IMR-90 (cell line): ENCODE measurements at regions not wholly inside any gene's neighbourhood (a gene's known extent, or its start where the extent isn't known, plus 50 kb on each side); places are given as distances from the start of the nearest gene placed in this dataset.

Experiments
- ATAC-seq: fragments of 200-7000 bp; cut with Tn5 transposase; 2 replicates; pipeline ENCODE4 v1.9.1; 2020; ENCODE audit warnings: low read depth, mild to moderate bottlenecking, moderate library complexity
- BruUV-seq: library from RNA; stranded (reverse); fragments of 400-500 nt; replicated peaks from 2 replicates; lab custom pipeline; 2021; lab: Mats Ljungman, UMichigan
- CTCF ChIA-PET: fragments of 300-600 bp; formaldehyde crosslinking; extraction: SDS; loops from one replicate; lab custom pipeline; 2021; ENCODE audit warnings: antibody characterized with exemption; lab: Yijun Ruan, JAX
- POLR2A ChIA-PET: fragments of 300-600 bp; sonication (Branson Sonifier 250); formaldehyde crosslinking; loops from one replicate; lab custom pipeline; 2022; ENCODE audit warnings: antibody characterized with exemption; ENCODE audit not compliant: unreplicated experiment; lab: Charles Lee
- DNase-seq: peaks from one replicate; pipeline ENCODE4 v3.0.0; 2013
- H2AFZ ChIP-seq: replicated peaks from 2 replicates; pipeline ENCODE3; 2013; ENCODE audit warnings: low read length, mild to moderate bottlenecking; ENCODE audit not compliant: poor library complexity
- H2AK5ac ChIP-seq: 2 replicates; pipeline ENCODE4 v1.6.1; 2013; ENCODE audit warnings: low read depth, low read length, inconsistent platforms
- H2AK9ac ChIP-seq: replicated peaks from 2 replicates; pipeline ENCODE3; 2013; ENCODE audit warnings: mild to moderate bottlenecking, low read depth, low read length, moderate library complexity; ENCODE audit not compliant: poor library complexity
- H2BK120ac ChIP-seq: 2 replicates; pipeline ENCODE4 v1.6.1; 2013; ENCODE audit warnings: low read depth, low read length, inconsistent platforms
- H2BK15ac ChIP-seq: 3 replicates; pipeline ENCODE4 v1.6.1; 2013; ENCODE audit warnings: low read depth, low read length, inconsistent platforms
- H2BK20ac ChIP-seq: 2 replicates; pipeline ENCODE4 v1.6.1; 2013; ENCODE audit warnings: low read depth, mild to moderate bottlenecking, inconsistent platforms, low read length, moderate library complexity
- H2BK5ac ChIP-seq: 2 replicates; pipeline ENCODE4 v1.6.1; 2013; ENCODE audit warnings: mild to moderate bottlenecking, low read depth, low read length, inconsistent platforms; ENCODE audit not compliant: poor library complexity, severe bottlenecking
- H3K14ac ChIP-seq: replicated peaks from 2 replicates; pipeline ENCODE4 v1.6.1; 2013; ENCODE audit warnings: low read depth, low read length, inconsistent platforms
- H3K18ac ChIP-seq: 2 replicates; pipeline ENCODE4 v1.6.1; 2013; ENCODE audit warnings: low read depth, low read length, control low read depth
- H3K23ac ChIP-seq: 2 replicates; pipeline ENCODE4 v1.6.1; 2013; ENCODE audit warnings: low read depth, low read length, inconsistent platforms
- H3K27ac ChIP-seq: 2 replicates; pipeline ENCODE4 v1.5.1; 2013; ENCODE audit warnings: mild to moderate bottlenecking, control low read depth, low read length; ENCODE audit not compliant: insufficient read depth
- H3K27me3 ChIP-seq: 2 replicates; pipeline ENCODE4 v1.6.1; 2013; ENCODE audit warnings: low read length; ENCODE audit not compliant: control insufficient read depth, insufficient read depth
- H3K36me3 ChIP-seq: 2 replicates; pipeline ENCODE4 v1.6.1; 2013; ENCODE audit warnings: low read length, mixed read lengths; ENCODE audit not compliant: control insufficient read depth, insufficient read depth
- H3K4ac ChIP-seq: 2 replicates; pipeline ENCODE4 v1.6.1; 2013; ENCODE audit warnings: low read depth, low read length, inconsistent platforms
- H3K4me1 ChIP-seq: 2 replicates; pipeline ENCODE4 v1.6.1; 2013; ENCODE audit warnings: low read length, mixed read lengths; ENCODE audit not compliant: control insufficient read depth, insufficient read depth
- H3K4me2 ChIP-seq: 2 replicates; pipeline ENCODE4 v1.6.1; 2013; ENCODE audit warnings: low read depth, mild to moderate bottlenecking, control low read depth, low read length, moderate library complexity
- H3K4me3 ChIP-seq: 2 replicates; pipeline ENCODE4 v1.5.1; 2013; ENCODE audit warnings: low read depth, mild to moderate bottlenecking, control low read depth, low read length, moderate library complexity; ENCODE audit not compliant: insufficient read depth
- H3K56ac ChIP-seq: 2 replicates; pipeline ENCODE4 v1.6.1; 2013; ENCODE audit warnings: low read length, inconsistent platforms; ENCODE audit not compliant: insufficient read depth; ENCODE audit errors: extremely low read depth
- H3K79me1 ChIP-seq, 2 experiments: 2 replicates each; pipeline ENCODE4 v1.6.1; 2013; ENCODE audit warnings: low read length in 2 of 2, inconsistent platforms in 1 of 2, low read depth in 1 of 2
- H3K9ac ChIP-seq: 2 replicates; pipeline ENCODE4 v1.6.1; 2013; ENCODE audit warnings: low read depth, low read length, control low read depth
- H3K9me1 ChIP-seq: 2 replicates; pipeline ENCODE4 v1.6.1; 2013; ENCODE audit warnings: low read length, inconsistent platforms; ENCODE audit not compliant: insufficient read depth
- H3K9me3 ChIP-seq: 2 replicates; pipeline ENCODE4 v1.6.1; 2013; ENCODE audit warnings: low read length; ENCODE audit not compliant: control insufficient read depth, insufficient read depth
- H4K20me1 ChIP-seq: 2 replicates; pipeline ENCODE4 v1.6.1; 2013; ENCODE audit warnings: low read length, inconsistent platforms; ENCODE audit not compliant: insufficient read depth
- H4K5ac ChIP-seq: 2 replicates; pipeline ENCODE4 v1.6.1; 2013; ENCODE audit warnings: mild to moderate bottlenecking, low read depth, low read length, control low read depth
- H4K8ac ChIP-seq, 2 experiments: 2 replicates each; pipeline ENCODE4 v1.6.1; 2013; ENCODE audit warnings: low read depth in 2 of 2, low read length in 2 of 2, control low read depth in 1 of 2, inconsistent platforms in 1 of 2
- H4K91ac ChIP-seq: 2 replicates; pipeline ENCODE4 v1.6.1; 2013; ENCODE audit warnings: low read depth, low read length, inconsistent platforms; ENCODE audit not compliant: insufficient read depth
- CHD1 ChIP-seq: IDR thresholded peaks from 2 replicates; pipeline ENCODE4 v1.6.1; 2012; ENCODE audit warnings: low read depth, low read length, improper control_type of control experiment
- MXI1 ChIP-seq: IDR thresholded peaks from 2 replicates; pipeline ENCODE4 v1.6.1; 2012; ENCODE audit warnings: low read depth, mild to moderate bottlenecking, low read length, moderate library complexity, borderline replicate concordance
- NFE2L2 ChIP-seq: fragments of 150-350 bp; IDR thresholded peaks from 2 replicates; pipeline ENCODE4 v1.6.1; 2016; ENCODE audit warnings: low read depth, mild to moderate bottlenecking, low read length
- RFX5 ChIP-seq: IDR thresholded peaks from 2 replicates; pipeline ENCODE4 v1.8.0; 2012; ENCODE audit warnings: low read depth, mild to moderate bottlenecking, low read length, moderate library complexity
- SMC3 ChIP-seq: fragments of 150-350 bp; IDR thresholded peaks from 2 replicates; pipeline ENCODE4 v1.6.1; 2016; ENCODE audit warnings: low read depth, mild to moderate bottlenecking, antibody characterized with exemption, low read length, moderate library complexity
- WGBS, 2 experiments: methylation state at CpG; one replicate each; pipeline versions ENCODE4 v1.1.5 to v1.1.7; 2013; ENCODE audit warnings: missing lambda C conversion rate in 2 of 2; ENCODE audit not compliant: insufficient read length in 1 of 2; ENCODE audit errors: extremely low coverage in 2 of 2; 5-methylcytosine and 5-hydroxymethylcytosine counted together
- dilution Hi-C: fragments of 300-500 bp; cut with HindIII; formaldehyde crosslinking; loops from one replicate; pipeline ENCODE4 v1.14.3; 2018; ENCODE audit warnings: low sequenced_read_pairs; ENCODE audit not compliant: unreplicated experiment
- in situ Hi-C: fragments of 300-500 bp; cut with MboI; formaldehyde crosslinking; loops from 3 replicates; pipeline ENCODE4 v1.14.3; 2019; ENCODE audit warnings: low sequenced_read_pairs, inconsistent platforms, mixed read lengths
- intact Hi-C: fragments of 100-400 bp; cut with micrococcal nuclease; formaldehyde crosslinking; loops from 2 replicates; pipeline ENCODE4 v1.10.0; 2022
- TF ChIP-seq, protein P1 (sequence below): fragments of 150-350 bp; IDR thresholded peaks from 2 replicates; pipeline ENCODE4 v1.6.1; 2017; ENCODE audit warnings: mild to moderate bottlenecking, antibody characterized with exemption, low read length, low read depth
- TF ChIP-seq, protein P2 (sequence below): conservative IDR thresholded peaks from 2 replicates; pipeline ENCODE4 v1.5.1; 2012; ENCODE audit warnings: mild to moderate bottlenecking, low read depth, low read length, improper control_type of control experiment
- TF ChIP-seq, protein P3 (sequence below): fragments of 150-350 bp; IDR thresholded peaks from 2 replicates; pipeline ENCODE4 v1.6.1; 2016; ENCODE audit warnings: low read depth, mild to moderate bottlenecking, low read length, moderate library complexity, borderline replicate concordance

DNA sequence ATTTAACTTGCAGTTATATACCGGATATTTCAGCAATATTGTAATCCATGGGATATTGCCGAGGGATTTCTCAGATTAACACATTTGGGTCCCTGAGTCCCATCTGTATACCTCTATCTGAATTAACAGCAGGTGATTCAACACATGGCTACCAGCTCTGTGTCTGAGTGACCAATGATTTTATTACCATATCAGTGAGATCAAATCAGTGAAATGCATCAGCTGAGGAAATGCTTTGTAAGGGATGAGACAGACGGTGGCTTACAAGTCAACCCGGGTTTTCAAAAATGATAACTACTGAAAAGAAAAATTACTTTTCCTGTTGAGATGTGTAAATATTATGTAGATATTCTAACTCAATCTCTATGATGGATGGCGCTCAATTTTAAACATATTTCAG is 504.1 kb upstream of the PKN2 start:
- no CpG with 5 or more reads among the region's 5 CpGs for WGBS, 2 experiments
- intact Hi-C loops, result loop anchor here (1.0 to 10.0 kb wide), 6 partner anchors 123 to 1048 kb away; no protein-coding TSS in a partner anchor
- dilution Hi-C loops, result no loop called here

More for the DNA sequence above, 504.1 kb upstream of the PKN2 start:
- Histone ChIP-seq H3K23ac (no peak overlapping the region), H3K4me1 (no peaks in the 10 kb centered on the region; the same call in 1 of the 2 replicates), H3K36me3 (no peaks in the 10 kb centered on the region), H3K14ac (no peak overlapping the region), H3K4ac (no peak overlapping the region), H3K27me3 (no peaks in the 10 kb centered on the region), H4K20me1 (no peaks in the 10 kb centered on the region), H4K91ac (no peak overlapping the region), H2AK9ac (no peak overlapping the region), H3K9ac (no peak overlapping the region), H2BK15ac (no peak overlapping the region), H3K18ac (no peak overlapping the region), H3K9me3 (no peaks in the 10 kb centered on the region), H2BK20ac (no peak overlapping the region), H3K4me3 (no peak overlapping the region), H2AK5ac (no peak overlapping the region), H2BK5ac (no peak overlapping the region), H2AFZ (no peak overlapping the region), H2BK120ac (no peak overlapping the region), H3K56ac (no peak overlapping the region), H3K27ac (no peak overlapping the region), H3K9me1 (no peaks in the 10 kb centered on the region), H4K5ac (no peak overlapping the region), H4K8ac (no peak overlapping the region), H3K4me2 (no peak overlapping the region), H3K79me1 (no peaks in the 10 kb centered on the region)
- ATAC-seq, result no peak
- TF ChIP-seq RFX5, result no peak
- no peak for TF ChIP-seq CHD1
- TF ChIP-seq, protein P1, sequence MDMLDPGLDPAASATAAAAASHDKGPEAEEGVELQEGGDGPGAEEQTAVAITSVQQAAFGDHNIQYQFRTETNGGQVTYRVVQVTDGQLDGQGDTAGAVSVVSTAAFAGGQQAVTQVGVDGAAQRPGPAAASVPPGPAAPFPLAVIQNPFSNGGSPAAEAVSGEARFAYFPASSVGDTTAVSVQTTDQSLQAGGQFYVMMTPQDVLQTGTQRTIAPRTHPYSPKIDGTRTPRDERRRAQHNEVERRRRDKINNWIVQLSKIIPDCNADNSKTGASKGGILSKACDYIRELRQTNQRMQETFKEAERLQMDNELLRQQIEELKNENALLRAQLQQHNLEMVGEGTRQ, result no peak
- no peak for TF ChIP-seq NFE2L2
- no peak for TF ChIP-seq SMC3
- TF ChIP-seq, protein P2, sequence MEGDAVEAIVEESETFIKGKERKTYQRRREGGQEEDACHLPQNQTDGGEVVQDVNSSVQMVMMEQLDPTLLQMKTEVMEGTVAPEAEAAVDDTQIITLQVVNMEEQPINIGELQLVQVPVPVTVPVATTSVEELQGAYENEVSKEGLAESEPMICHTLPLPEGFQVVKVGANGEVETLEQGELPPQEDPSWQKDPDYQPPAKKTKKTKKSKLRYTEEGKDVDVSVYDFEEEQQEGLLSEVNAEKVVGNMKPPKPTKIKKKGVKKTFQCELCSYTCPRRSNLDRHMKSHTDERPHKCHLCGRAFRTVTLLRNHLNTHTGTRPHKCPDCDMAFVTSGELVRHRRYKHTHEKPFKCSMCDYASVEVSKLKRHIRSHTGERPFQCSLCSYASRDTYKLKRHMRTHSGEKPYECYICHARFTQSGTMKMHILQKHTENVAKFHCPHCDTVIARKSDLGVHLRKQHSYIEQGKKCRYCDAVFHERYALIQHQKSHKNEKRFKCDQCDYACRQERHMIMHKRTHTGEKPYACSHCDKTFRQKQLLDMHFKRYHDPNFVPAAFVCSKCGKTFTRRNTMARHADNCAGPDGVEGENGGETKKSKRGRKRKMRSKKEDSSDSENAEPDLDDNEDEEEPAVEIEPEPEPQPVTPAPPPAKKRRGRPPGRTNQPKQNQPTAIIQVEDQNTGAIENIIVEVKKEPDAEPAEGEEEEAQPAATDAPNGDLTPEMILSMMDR, result no peak
- no peak for TF ChIP-seq MXI1
- TF ChIP-seq, protein P3, sequence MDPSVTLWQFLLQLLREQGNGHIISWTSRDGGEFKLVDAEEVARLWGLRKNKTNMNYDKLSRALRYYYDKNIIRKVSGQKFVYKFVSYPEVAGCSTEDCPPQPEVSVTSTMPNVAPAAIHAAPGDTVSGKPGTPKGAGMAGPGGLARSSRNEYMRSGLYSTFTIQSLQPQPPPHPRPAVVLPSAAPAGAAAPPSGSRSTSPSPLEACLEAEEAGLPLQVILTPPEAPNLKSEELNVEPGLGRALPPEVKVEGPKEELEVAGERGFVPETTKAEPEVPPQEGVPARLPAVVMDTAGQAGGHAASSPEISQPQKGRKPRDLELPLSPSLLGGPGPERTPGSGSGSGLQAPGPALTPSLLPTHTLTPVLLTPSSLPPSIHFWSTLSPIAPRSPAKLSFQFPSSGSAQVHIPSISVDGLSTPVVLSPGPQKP, result no peak
- BruUV-seq, result no TSS peak
- DNase-seq, result no peak
- in situ Hi-C loops, result no loop called here
- ChIA-PET CTCF (no interaction called here), POLR2A (no interaction called here)
